B cell (primary cell): ENCODE measurements at regions not wholly inside any gene's neighbourhood (a gene's known extent, or its start where the extent isn't known, plus 50 kb on each side); places are given as distances from the start of the nearest gene placed in this dataset.

ENCODE experiments used
- ATAC-seq: fragments of 200-7000 bp; cut with Tn5 transposase; one replicate; pipeline ENCODE4 v1.10.0; 2021; ENCODE audit warnings: low read depth, mild to moderate bottlenecking, moderate number of reproducible peaks, moderate library complexity
- CTCF ChIA-PET: fragments of 350-600 bp; sonication (Branson Sonifier 250); formaldehyde crosslinking; loops from one replicate; lab custom pipeline; 2021; ENCODE audit warnings: antibody characterized with exemption, inconsistent platforms; lab: Charles Lee
- POLR2A ChIA-PET: fragments of 350-600 bp; sonication (Branson Sonifier 250); formaldehyde crosslinking; loops from one replicate; lab custom pipeline; 2021; ENCODE audit warnings: antibody characterized with exemption; lab: Charles Lee
- DNase-seq: peaks from one replicate; pipeline ENCODE4 v3.0.0; 2013
- H2AFZ ChIP-seq: 2 replicates; pipeline ENCODE4 v1.6.1; 2012; ENCODE audit warnings: mild to moderate bottlenecking, low read depth, low read length; ENCODE audit not compliant: insufficient read depth, poor library complexity, severe bottlenecking
- H3K27ac ChIP-seq, 2 donors: 1 replicate in 1 of 2; 2 replicates in 1 of 2; pipeline ENCODE4 v1.5.1; 2012 to 2013; ENCODE audit warnings: low read length in 2 of 2, mild to moderate bottlenecking in 2 of 2, moderate library complexity in 1 of 2
- H3K27me3 ChIP-seq, 4 experiments: fragments of 200-600 bp in 1 of 4; sonication (generic) in 1 of 4; replicated peaks in 1 of 4; 1 replicate in 2 of 4; 2 replicates in 2 of 4; pipeline versions ENCODE4 v1.6.1 to v1.7.0; 2013 to 2016; ENCODE audit warnings: low read length in 3 of 4, mild to moderate bottlenecking in 2 of 4, mixed read lengths in 1 of 4, moderate library complexity in 1 of 4; ENCODE audit not compliant: insufficient read depth in 4 of 4, control insufficient read depth in 3 of 4; ENCODE audit errors: control extremely low read depth in 1 of 4
- H3K36me3 ChIP-seq, 2 experiments: replicated peaks in 1 of 2; 1 replicate in 1 of 2; 2 replicates in 1 of 2; pipeline versions ENCODE4 v1.6.1 to v1.7.1; 2013; ENCODE audit warnings: low read length in 1 of 2; ENCODE audit not compliant: insufficient read depth in 2 of 2, control insufficient read depth in 1 of 2; ENCODE audit errors: control extremely low read depth in 1 of 2, extremely low read depth in 1 of 2
- H3K4me1 ChIP-seq, 2 donors: fragments of 200-600 bp in 1 of 2; sonication (generic) in 1 of 2; 1 replicate in 1 of 2; 2 replicates in 1 of 2; pipeline versions ENCODE4 v1.5.1 to v1.6.1; 2013 to 2017; ENCODE audit warnings: low read length in 2 of 2; ENCODE audit not compliant: control insufficient read depth in 2 of 2, insufficient read depth in 2 of 2
- H3K4me2 ChIP-seq: replicated peaks from 2 replicates; pipeline ENCODE3; 2012; ENCODE audit warnings: mild to moderate bottlenecking, low read depth, low read length; ENCODE audit not compliant: poor library complexity, severe bottlenecking
- H3K4me3 ChIP-seq, 5 experiments: fragments of 200-600 bp in 1 of 5; sonication (generic) in 1 of 5; 1 replicate in 3 of 5; 2 replicates in 2 of 5; pipeline versions ENCODE4 v1.5.1 to v1.7.0; 2011 to 2016; ENCODE audit warnings: low read length in 4 of 5, mild to moderate bottlenecking in 4 of 5, low read depth in 2 of 5, control low read depth in 1 of 5, moderate library complexity in 1 of 5; ENCODE audit not compliant: insufficient read depth in 1 of 5; ENCODE audit errors: control extremely low read depth in 1 of 5, extremely low read depth in 1 of 5
- H3K79me2 ChIP-seq: fragments of 200-600 bp; sonication (generic); one replicate; pipeline ENCODE4 v1.6.0; 2016; ENCODE audit warnings: low read length; ENCODE audit not compliant: control insufficient read depth, insufficient read depth
- H3K9ac ChIP-seq: fragments of 200-600 bp; sonication (generic); 2 replicates; pipeline ENCODE4 v1.6.1; 2017; ENCODE audit warnings: mild to moderate bottlenecking, low read length, moderate library complexity
- H3K9me3 ChIP-seq, 3 donors: one replicate each; pipeline versions ENCODE4 v1.6.1 to v1.7.1; 2013; ENCODE audit warnings: low read length in 2 of 3; ENCODE audit not compliant: control insufficient read depth in 2 of 3, insufficient read depth in 1 of 3; ENCODE audit errors: control extremely low read depth in 1 of 3
- H4K20me1 ChIP-seq: 2 replicates; pipeline ENCODE4 v1.6.0; 2012; ENCODE audit warnings: mild to moderate bottlenecking, low read length; ENCODE audit not compliant: insufficient read depth, control insufficient read depth, poor library complexity, severe bottlenecking
- H3K27ac Mint-ChIP-seq: one replicate; pipeline ENCODE4 v1.8.0; 2021; ENCODE audit warnings: mixed read lengths
- H3K27me3 Mint-ChIP-seq: one replicate; pipeline ENCODE4 v1.8.0; 2021; ENCODE audit warnings: mixed read lengths
- H3K4me1 Mint-ChIP-seq: one replicate; pipeline ENCODE4 v1.8.0; 2021; ENCODE audit warnings: mixed read lengths
- H3K4me3 Mint-ChIP-seq: one replicate; pipeline ENCODE4 v1.8.0; 2021; ENCODE audit warnings: mixed read lengths
- H3K9me3 Mint-ChIP-seq: one replicate; pipeline ENCODE4 v1.8.0; 2022; ENCODE audit warnings: mixed read lengths; ENCODE audit not compliant: insufficient read depth
- EZH2 ChIP-seq: IDR thresholded peaks from 2 replicates; pipeline ENCODE4 v1.6.1; 2012; ENCODE audit warnings: borderline replicate concordance, low read depth, mild to moderate bottlenecking, moderate library complexity, low read length; ENCODE audit not compliant: insufficient read depth, poor library complexity, severe bottlenecking
- WGBS: methylation state at CpG from one replicate; pipeline ENCODE4 v1.1.5; 2013; ENCODE audit warnings: missing lambda C conversion rate; ENCODE audit not compliant: insufficient coverage; 5-methylcytosine and 5-hydroxymethylcytosine counted together
- intact Hi-C: fragments of 100-400 bp; cut with micrococcal nuclease; formaldehyde crosslinking; loops from one replicate; pipeline ENCODE4 v1.10.0; 2022
- TF ChIP-seq, protein P1 (sequence below): fragments of 200-600 bp; IDR thresholded peaks from one replicate; pipeline ENCODE4 v1.8.0; 2022; ENCODE audit warnings: antibody characterized with exemption, mild to moderate bottlenecking

GRCh38 chr5:29614206-29614605 lies 1579.3 kb upstream of the CDH6 start:
- TF ChIP-seq EZH2 = no peak
- TF ChIP-seq, protein P1, sequence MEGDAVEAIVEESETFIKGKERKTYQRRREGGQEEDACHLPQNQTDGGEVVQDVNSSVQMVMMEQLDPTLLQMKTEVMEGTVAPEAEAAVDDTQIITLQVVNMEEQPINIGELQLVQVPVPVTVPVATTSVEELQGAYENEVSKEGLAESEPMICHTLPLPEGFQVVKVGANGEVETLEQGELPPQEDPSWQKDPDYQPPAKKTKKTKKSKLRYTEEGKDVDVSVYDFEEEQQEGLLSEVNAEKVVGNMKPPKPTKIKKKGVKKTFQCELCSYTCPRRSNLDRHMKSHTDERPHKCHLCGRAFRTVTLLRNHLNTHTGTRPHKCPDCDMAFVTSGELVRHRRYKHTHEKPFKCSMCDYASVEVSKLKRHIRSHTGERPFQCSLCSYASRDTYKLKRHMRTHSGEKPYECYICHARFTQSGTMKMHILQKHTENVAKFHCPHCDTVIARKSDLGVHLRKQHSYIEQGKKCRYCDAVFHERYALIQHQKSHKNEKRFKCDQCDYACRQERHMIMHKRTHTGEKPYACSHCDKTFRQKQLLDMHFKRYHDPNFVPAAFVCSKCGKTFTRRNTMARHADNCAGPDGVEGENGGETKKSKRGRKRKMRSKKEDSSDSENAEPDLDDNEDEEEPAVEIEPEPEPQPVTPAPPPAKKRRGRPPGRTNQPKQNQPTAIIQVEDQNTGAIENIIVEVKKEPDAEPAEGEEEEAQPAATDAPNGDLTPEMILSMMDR = no peak
- Mint-ChIP-seq H3K4me3 (no peak overlapping the region), H3K4me1 (no peaks in the 10 kb centered on the region), H3K27me3 (no peaks in the 10 kb centered on the region), H3K27ac (no peak overlapping the region), H3K9me3 (peaks cover 3% of the 10 kb centered on the region)
- WGBS = no CpG with 5 or more reads among the region's 2 CpGs
- H3K36me3 ChIP-seq = no peaks in the 10 kb centered on the region
- ChIA-PET POLR2A (no interaction called here), CTCF (no interaction called here)
- H2AFZ ChIP-seq = no peak overlapping the region
- no peak overlapping the region for H3K9ac ChIP-seq
- H3K4me3 ChIP-seq = no peak overlapping the region
- no peaks in the 10 kb centered on the region for H4K20me1 ChIP-seq
- no peak overlapping the region for H3K27ac ChIP-seq
- H3K4me2 ChIP-seq = no peak overlapping the region
- H3K79me2 ChIP-seq = no peaks in the 10 kb centered on the region
- no peaks in the 10 kb centered on the region for H3K4me1 ChIP-seq
- H3K27me3 ChIP-seq = no peaks in the 10 kb centered on the region
- H3K9me3 ChIP-seq = peaks cover 0 to 5% (median 0%) of the 10 kb centered on the region in 3 donors
- DNase-seq (no peak), ATAC-seq (no peak)
- intact Hi-C loops = no loop called here

- H3K4me1 ChIP-seq = no peaks in the 10 kb centered on the region
- H3K36me3 ChIP-seq = no peaks in the 10 kb centered on the region
- Mint-ChIP-seq H3K4me1 (no peaks in the 10 kb centered on the region), H3K27ac (no peak overlapping the region), H3K4me3 (no peak overlapping the region), H3K9me3 (no peaks in the 10 kb centered on the region), H3K27me3 (no peaks in the 10 kb centered on the region)
- no peak overlapping the region for H3K4me3 ChIP-seq
- H3K27ac ChIP-seq = no peak overlapping the region
- H2AFZ ChIP-seq = no peak overlapping the region
- POLR2A ChIA-PET = no interaction called here
- no peaks in the 10 kb centered on the region for H3K27me3 ChIP-seq
- DNase-seq (no peak), ATAC-seq (no peak)
- no peak overlapping the region for H3K4me2 ChIP-seq
- no peak overlapping the region for H3K9ac ChIP-seq
- no peak for TF ChIP-seq EZH2
- TF ChIP-seq, protein P1 = no peak
- intact Hi-C loops = no loop called here
- CTCF ChIA-PET = no interaction called here
- peaks cover 0 to 9% (median 2%) of the 10 kb centered on the region in 3 donors for H3K9me3 ChIP-seq
- no peaks in the 10 kb centered on the region for H4K20me1 ChIP-seq
- no peaks in the 10 kb centered on the region for H3K79me2 ChIP-seq
These were observed 1605.2 kb upstream of the CDH6 start for GRCh38 chr5:29588236-29588635.
